Stimulated activated CD4-positive, alpha-beta T cell treated with anti-CD3 and anti-CD28 coated beads, Interleukin-2, amount 100 ng/mL, for 48 hours (primary cell): ENCODE measurements at regions not wholly inside any gene's neighbourhood (a gene's known extent, or its start where the extent isn't known, plus 50 kb on each side); places are given as distances from the start of the nearest gene placed in this dataset.

Experiments
- DNase-seq, 2 donors: peaks; one replicate each; pipeline ENCODE4 v3.0.0-alpha.2; 2020

DNA sequence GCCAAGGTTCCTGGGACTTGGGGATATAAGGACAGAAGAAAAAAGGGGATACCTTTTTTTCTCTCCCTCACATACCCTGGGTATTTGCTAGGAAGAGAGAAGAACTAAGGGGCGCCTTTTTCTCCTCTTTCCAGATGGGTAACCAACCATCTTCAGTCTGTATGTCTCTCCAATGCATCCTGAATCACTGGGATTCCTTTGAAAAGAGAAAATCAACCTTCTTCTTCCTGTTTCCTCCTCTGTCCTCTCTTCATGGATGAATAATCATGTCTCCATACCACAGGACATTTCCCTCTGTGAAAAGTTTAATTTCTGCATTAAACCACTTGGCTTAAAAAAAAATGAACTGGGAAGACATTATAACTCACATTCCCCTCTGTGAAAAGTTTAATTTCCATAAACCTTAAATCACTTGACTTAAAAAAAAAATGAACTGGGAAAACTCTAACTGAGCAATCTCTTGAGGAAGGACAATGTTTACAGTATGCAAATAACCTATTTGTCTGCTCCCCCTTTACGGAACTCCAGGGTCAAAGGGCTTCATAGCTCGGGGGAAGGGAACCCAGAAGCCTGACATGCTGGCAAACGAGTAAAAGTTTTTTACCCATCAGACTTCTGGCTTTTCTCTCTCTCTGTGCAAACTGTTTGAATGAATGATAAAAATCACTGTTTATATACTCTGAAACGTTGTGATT, 56.7 kb upstream of the FAM98A start:
- DNase-seq = no peak

DNA sequence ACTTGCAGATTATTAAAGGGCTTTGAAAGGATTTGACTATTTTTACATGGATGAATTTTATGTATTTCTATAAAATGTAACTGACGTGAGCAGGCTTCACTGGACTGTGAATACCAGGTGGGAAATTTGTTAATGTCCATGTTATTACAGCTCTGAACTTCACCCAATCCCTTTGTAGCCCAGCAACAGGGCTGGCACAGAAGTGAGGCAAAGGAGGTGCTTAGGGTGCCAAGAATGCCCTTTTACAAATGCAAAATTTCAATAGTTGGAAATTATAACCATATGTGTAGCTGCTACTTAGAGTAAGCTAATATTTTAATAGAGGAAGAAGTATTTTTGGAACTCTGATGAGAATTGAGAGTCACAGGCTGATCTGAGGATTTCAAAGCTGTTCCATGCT, 53.7 kb upstream of the FAM98A start:
- no peak for DNase-seq

DNA sequence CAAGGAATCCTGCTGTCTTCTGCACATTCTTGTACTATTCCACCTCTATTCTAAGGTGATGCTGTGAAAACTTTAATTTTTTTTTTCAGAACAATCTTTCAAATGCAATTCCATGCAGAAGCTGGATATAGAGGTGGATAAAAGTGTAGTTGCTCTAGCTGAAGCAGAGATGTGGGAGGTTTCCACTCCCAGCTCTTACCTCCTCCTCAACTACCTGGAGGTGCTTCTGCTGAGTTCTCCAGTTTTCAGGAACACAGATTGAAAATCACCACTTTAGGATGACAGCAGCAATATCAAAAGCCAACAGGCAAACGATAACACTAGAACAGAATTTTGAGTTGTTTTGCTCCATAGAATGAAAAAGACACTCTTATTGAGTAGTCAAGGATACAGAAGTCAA, 51.1 kb upstream of the FAM98A start:
- DNase-seq = no peak
